AG09309 (cell line): ENCODE measurements at regions not wholly inside any gene's neighbourhood (a gene's known extent, or its start where the extent isn't known, plus 50 kb on each side); places are given as distances from the start of the nearest gene placed in this dataset.

ENCODE experiments used
- DNase-seq: peaks from one replicate; pipeline ENCODE4 v3.0.0-alpha.2; 2010; ENCODE audit warnings: low read depth
- H3K4me3 ChIP-seq: 2 replicates; pipeline ENCODE4 v1.5.1; 2011; ENCODE audit warnings: mild to moderate bottlenecking, low read depth, low read length, moderate library complexity; ENCODE audit not compliant: control insufficient read depth
- TF ChIP-seq, protein P1 (sequence below): IDR thresholded peaks from 2 replicates; pipeline ENCODE4 v1.5.1; 2011; ENCODE audit warnings: mild to moderate bottlenecking, low read depth, low read length, inconsistent platforms; ENCODE audit not compliant: insufficient read depth, control insufficient read depth; ENCODE audit errors: missing control alignments

- no peak for DNase-seq
- TF ChIP-seq, protein P1, sequence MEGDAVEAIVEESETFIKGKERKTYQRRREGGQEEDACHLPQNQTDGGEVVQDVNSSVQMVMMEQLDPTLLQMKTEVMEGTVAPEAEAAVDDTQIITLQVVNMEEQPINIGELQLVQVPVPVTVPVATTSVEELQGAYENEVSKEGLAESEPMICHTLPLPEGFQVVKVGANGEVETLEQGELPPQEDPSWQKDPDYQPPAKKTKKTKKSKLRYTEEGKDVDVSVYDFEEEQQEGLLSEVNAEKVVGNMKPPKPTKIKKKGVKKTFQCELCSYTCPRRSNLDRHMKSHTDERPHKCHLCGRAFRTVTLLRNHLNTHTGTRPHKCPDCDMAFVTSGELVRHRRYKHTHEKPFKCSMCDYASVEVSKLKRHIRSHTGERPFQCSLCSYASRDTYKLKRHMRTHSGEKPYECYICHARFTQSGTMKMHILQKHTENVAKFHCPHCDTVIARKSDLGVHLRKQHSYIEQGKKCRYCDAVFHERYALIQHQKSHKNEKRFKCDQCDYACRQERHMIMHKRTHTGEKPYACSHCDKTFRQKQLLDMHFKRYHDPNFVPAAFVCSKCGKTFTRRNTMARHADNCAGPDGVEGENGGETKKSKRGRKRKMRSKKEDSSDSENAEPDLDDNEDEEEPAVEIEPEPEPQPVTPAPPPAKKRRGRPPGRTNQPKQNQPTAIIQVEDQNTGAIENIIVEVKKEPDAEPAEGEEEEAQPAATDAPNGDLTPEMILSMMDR: no peak
- no peak overlapping the region for H3K4me3 ChIP-seq
These were observed 99.8 kb upstream of the NR4A3 start for GRCh38 chr9:99721898-99722297.

DNA sequence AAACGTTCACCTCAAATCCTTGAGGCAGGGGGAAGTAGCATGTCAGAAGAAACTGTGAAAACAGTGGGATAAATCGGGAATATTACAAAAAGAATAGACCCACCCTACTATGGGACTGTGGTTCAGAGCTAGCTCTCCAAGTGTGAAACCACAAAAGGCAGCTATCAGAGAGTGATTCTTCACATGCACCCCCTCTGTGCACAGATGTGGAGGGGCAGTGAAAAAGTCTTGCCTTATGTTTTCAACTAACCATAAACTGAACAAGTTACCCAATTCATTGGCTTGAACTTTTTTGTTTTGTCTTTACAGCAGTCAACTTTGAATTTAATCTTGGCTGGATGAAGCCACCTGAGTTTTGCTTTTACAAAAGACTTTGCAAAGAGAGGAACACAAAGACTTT lies 98.8 kb upstream of the NR4A3 start:
- TF ChIP-seq, protein P1: no peak
- no peak for DNase-seq
- H3K4me3 ChIP-seq: no peak overlapping the region

GRCh38 chr9:99724640-99725039 lies 97.0 kb upstream of the NR4A3 start:
- TF ChIP-seq, protein P1: no peak
- no peak overlapping the region for H3K4me3 ChIP-seq
- DNase-seq: no peak

- no peak for DNase-seq
- TF ChIP-seq, protein P1: no peak
- H3K4me3 ChIP-seq: no peak overlapping the region
These were observed 95.8 kb upstream of the NR4A3 start for GRCh38 chr9:99725852-99726251.

- TF ChIP-seq, protein P1: no peak
- H3K4me3 ChIP-seq: no peak overlapping the region
- DNase-seq: no peak
These were observed 94.9 kb upstream of the NR4A3 start for GRCh38 chr9:99726758-99727157.

GRCh38 chr9:99730062-99730461 lies 91.6 kb upstream of the NR4A3 start:
- TF ChIP-seq, protein P1: no peak
- H3K4me3 ChIP-seq: no peak overlapping the region
- no peak for DNase-seq

DNA sequence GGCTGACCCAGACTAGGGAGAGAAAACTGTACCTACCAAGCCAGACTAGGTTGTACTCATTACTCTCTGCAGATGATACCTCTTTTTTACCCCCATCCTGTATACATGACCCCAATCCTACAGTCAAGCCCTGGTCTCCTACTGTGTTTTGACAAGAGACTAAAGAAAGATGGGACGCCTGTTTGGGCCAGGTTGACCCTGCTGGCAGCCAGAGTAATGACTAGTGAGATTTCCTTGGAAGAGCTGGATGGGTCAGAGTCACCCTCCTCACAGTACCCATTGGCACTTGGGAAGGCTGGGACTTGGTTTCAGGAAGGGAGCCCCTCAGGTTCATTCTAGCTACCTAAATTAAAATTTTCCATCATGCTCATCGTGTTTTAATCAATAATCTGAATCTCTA lies 89.7 kb upstream of the NR4A3 start:
- TF ChIP-seq, protein P1: no peak
- H3K4me3 ChIP-seq: no peak overlapping the region
- DNase-seq: no peak
